Activated CD4-positive, alpha-beta T cell treated with anti-CD3 and anti-CD28 coated beads for 36 hours (primary cell): ENCODE measurements at regions not wholly inside any gene's neighbourhood (a gene's known extent, or its start where the extent isn't known, plus 50 kb on each side); places are given as distances from the start of the nearest gene placed in this dataset.

Experiments
- ATAC-seq: fragments of 200-7000 bp; cut with Tn5 transposase; one replicate; pipeline ENCODE4 v1.10.0; 2021; ENCODE audit warnings: mild to moderate bottlenecking, moderate library complexity
- CTCF ChIA-PET: fragments of 350-600 bp; sonication (Branson Sonifier 250); formaldehyde crosslinking; loops from one replicate; lab custom pipeline; 2021; ENCODE audit warnings: antibody characterized with exemption; lab: Charles Lee
- POLR2A ChIA-PET: fragments of 350-600 bp; sonication (Branson Sonifier 250); formaldehyde crosslinking; loops from one replicate; lab custom pipeline; 2021; ENCODE audit warnings: antibody characterized with exemption, inconsistent platforms; lab: Charles Lee
- DNase-seq: peaks from one replicate; pipeline ENCODE4 v3.0.0-alpha.2; 2020
- H3K27ac Mint-ChIP-seq: one replicate; pipeline ENCODE4 v1.8.0; 2021; ENCODE audit warnings: mixed read lengths
- H3K27me3 Mint-ChIP-seq: one replicate; pipeline ENCODE4 v1.8.0; 2021; ENCODE audit warnings: mixed read lengths
- H3K36me3 Mint-ChIP-seq: one replicate; pipeline ENCODE4 v1.8.0; 2021; ENCODE audit warnings: low read depth, mixed read lengths
- H3K4me1 Mint-ChIP-seq: one replicate; pipeline ENCODE4 v1.8.0; 2021; ENCODE audit warnings: mixed read lengths
- H3K4me3 Mint-ChIP-seq: one replicate; pipeline ENCODE4 v1.8.0; 2021; ENCODE audit warnings: mild to moderate bottlenecking, moderate library complexity, mixed read lengths
- H3K9me3 Mint-ChIP-seq: one replicate; pipeline ENCODE4 v1.8.0; 2021; ENCODE audit warnings: low read depth, mixed read lengths
- intact Hi-C, 2 experiments: fragments of 100-400 bp; cut with DNase I in 1 of 2; cut with micrococcal nuclease in 1 of 2; formaldehyde crosslinking; loops; one replicate each; pipeline versions ENCODE4 v1.14.2 to v1.15.1; 2022 to 2024; cut with DNase I, micrococcal nuclease

GRCh38 chr4:124573056-124573455 lies 139.5 kb downstream of the ANKRD50 start:
- CTCF ChIA-PET, result no interaction called here
- no peaks in the 10 kb centered on the region for H3K4me1 Mint-ChIP-seq

DNA sequence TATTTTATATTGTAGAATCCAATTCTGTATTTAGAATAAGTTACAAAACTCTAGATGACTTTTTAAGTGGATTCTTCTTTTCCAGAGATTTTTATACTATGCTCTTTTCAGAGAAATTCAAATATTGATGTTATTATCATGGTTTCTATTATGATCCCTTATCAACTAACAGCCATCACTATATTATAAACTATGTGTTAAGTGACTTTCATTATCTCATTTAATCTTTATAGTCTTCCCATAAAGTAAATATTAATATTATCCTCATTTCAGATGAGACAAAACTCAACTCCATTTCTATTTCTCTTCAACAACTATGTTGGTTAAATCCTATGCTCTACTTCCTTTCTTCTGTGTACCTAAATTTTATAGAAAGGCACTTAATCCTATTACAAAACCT lies 132.6 kb downstream of the ANKRD50 start:
- ATAC-seq, result no peak
- no peaks in the 10 kb centered on the region for H3K4me1 Mint-ChIP-seq
- H3K36me3 Mint-ChIP-seq, result no peaks in the 10 kb centered on the region
- no peak overlapping the region for H3K27ac Mint-ChIP-seq
- ChIA-PET CTCF (no interaction called here), POLR2A (no interaction called here)
- no peak for DNase-seq
- no peak overlapping the region for H3K4me3 Mint-ChIP-seq
- peaks cover 6% of the 10 kb centered on the region for H3K9me3 Mint-ChIP-seq
- intact Hi-C loops, result no loop called here
- no peaks in the 10 kb centered on the region for H3K27me3 Mint-ChIP-seq

More at GRCh38 chr4:124573056-124573455, 139.5 kb downstream of the ANKRD50 start:
- H3K4me3 Mint-ChIP-seq, result no peak overlapping the region
- no peak overlapping the region for H3K27ac Mint-ChIP-seq
- H3K36me3 Mint-ChIP-seq, result no peaks in the 10 kb centered on the region
- intact Hi-C loops, result no loop called here
- POLR2A ChIA-PET, result no interaction called here
- H3K9me3 Mint-ChIP-seq, result peaks cover 4% of the 10 kb centered on the region
- no peak for DNase-seq
- H3K27me3 Mint-ChIP-seq, result no peaks in the 10 kb centered on the region
- ATAC-seq, result no peak

DNA sequence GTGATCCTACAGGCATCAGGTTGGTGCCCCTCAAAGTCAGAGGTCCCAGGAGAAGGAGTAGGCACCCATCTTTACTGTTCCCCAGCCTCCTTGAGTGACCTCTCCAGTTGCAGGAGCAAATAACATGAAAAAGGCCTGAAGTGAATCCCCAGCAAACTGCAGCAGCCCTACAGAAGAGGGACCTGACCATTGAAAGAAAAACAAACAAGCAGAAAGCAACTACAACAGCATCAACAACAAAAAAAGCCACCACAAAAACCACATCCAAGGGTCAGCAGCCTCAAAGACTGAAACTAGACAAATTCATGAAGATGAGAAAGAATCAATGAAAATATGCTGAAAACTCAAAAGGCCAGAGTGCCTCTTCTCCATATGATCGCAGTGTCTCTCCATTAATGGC lies 128.7 kb downstream of the ANKRD50 start:
- Mint-ChIP-seq H3K4me3 (no peak overlapping the region), H3K36me3 (no peaks in the 10 kb centered on the region), H3K4me1 (no peaks in the 10 kb centered on the region), H3K27ac (no peak overlapping the region), H3K9me3 (peaks cover 4% of the 10 kb centered on the region), H3K27me3 (no peaks in the 10 kb centered on the region)
- CTCF ChIA-PET, result no interaction called here
- POLR2A ChIA-PET, result no interaction called here
- DNase-seq, result no peak
- no peak for ATAC-seq
- intact Hi-C loops, result no loop called here

DNA sequence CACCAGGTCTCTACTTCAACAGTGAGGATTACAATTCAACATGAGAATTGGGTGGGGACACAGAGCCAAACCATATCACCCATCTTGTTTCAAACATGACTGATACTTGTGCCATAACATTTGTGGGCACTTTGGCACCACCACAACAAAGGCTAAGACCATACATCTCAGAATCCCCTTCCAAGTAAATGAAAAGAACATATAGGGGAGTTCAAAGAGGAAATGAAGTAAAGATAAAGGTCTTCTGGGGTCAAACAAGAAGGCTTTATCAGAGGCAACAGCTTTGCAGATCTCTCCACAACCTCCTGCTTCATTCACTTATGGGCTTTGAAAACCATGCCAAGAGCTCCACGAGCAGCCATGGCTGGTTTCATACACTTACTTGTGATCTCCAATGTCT lies 122.7 kb downstream of the ANKRD50 start:
- Mint-ChIP-seq H3K4me3 (no peak overlapping the region), H3K27me3 (no peaks in the 10 kb centered on the region), H3K4me1 (no peaks in the 10 kb centered on the region), H3K27ac (no peak overlapping the region), H3K36me3 (no peaks in the 10 kb centered on the region), H3K9me3 (peaks cover 4% of the 10 kb centered on the region)
- ATAC-seq, result no peak
- ChIA-PET CTCF (no interaction called here), POLR2A (no interaction called here)
- no peak for DNase-seq
- intact Hi-C loops, result no loop called here

GRCh38 chr4:124590480-124590879 lies 122.1 kb downstream of the ANKRD50 start:
- Mint-ChIP-seq H3K27ac (no peak overlapping the region), H3K36me3 (no peaks in the 10 kb centered on the region), H3K9me3 (peaks cover 4% of the 10 kb centered on the region), H3K4me3 (no peak overlapping the region), H3K27me3 (no peaks in the 10 kb centered on the region), H3K4me1 (no peaks in the 10 kb centered on the region)
- ATAC-seq, result no peak
- DNase-seq, result no peak
- intact Hi-C loops, result no loop called here
- ChIA-PET POLR2A (no interaction called here), CTCF (no interaction called here)

GRCh38 chr4:124591637-124592036 lies 120.9 kb downstream of the ANKRD50 start:
- POLR2A ChIA-PET, result no interaction called here
- H3K9me3 Mint-ChIP-seq, result peaks cover 4% of the 10 kb centered on the region
- H3K27me3 Mint-ChIP-seq, result peaks cover 2% of the 10 kb centered on the region
- H3K4me3 Mint-ChIP-seq, result no peak overlapping the region
- no peak overlapping the region for H3K27ac Mint-ChIP-seq
- no peaks in the 10 kb centered on the region for H3K4me1 Mint-ChIP-seq
- ATAC-seq (no peak), DNase-seq (no peak)
- intact Hi-C loops, result no loop called here
- CTCF ChIA-PET, result no interaction called here
- no peaks in the 10 kb centered on the region for H3K36me3 Mint-ChIP-seq

GRCh38 chr4:124593494-124593893 lies 119.0 kb downstream of the ANKRD50 start:
- H3K4me3 Mint-ChIP-seq, result no peak overlapping the region
- ChIA-PET CTCF (no interaction called here), POLR2A (no interaction called here)
- peaks cover 1% of the 10 kb centered on the region for H3K9me3 Mint-ChIP-seq
- H3K4me1 Mint-ChIP-seq, result no peaks in the 10 kb centered on the region
- H3K36me3 Mint-ChIP-seq, result no peaks in the 10 kb centered on the region
- no peak for ATAC-seq
- intact Hi-C loops, result no loop called here
- no peak for DNase-seq
- H3K27me3 Mint-ChIP-seq, result peaks cover 2% of the 10 kb centered on the region
- H3K27ac Mint-ChIP-seq, result no peak overlapping the region

DNA sequence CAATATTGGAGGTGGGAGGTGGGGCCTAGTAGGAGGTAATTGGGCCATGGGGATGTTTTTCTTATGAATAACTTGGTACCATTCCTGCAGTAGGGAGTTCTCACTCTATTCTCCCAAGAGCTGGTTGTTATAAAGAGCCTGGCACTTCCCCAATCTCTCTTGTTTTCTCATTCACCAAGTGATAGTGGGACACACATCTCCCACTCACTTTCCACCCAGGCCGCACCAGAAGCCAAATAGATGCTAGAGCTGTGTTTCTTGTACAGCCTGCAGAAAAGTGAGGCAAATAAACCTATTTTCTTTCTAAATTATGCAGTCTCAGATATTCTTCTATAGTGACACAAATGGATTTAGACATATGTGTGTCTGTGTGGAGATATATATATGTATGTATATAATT lies 117.6 kb downstream of the ANKRD50 start:
- POLR2A ChIA-PET, result no interaction called here
- Mint-ChIP-seq H3K9me3 (no peaks in the 10 kb centered on the region), H3K4me3 (no peak overlapping the region), H3K27me3 (peaks cover 2% of the 10 kb centered on the region), H3K4me1 (no peaks in the 10 kb centered on the region), H3K36me3 (no peaks in the 10 kb centered on the region), H3K27ac (no peak overlapping the region)
- DNase-seq (no peak), ATAC-seq (no peak)
- intact Hi-C loops, result no loop called here
- CTCF ChIA-PET, result interaction anchor here (0.6 kb wide), 1 partner anchor 857 kb away, joined by 3 read pairs; no protein-coding TSS in a partner anchor

DNA sequence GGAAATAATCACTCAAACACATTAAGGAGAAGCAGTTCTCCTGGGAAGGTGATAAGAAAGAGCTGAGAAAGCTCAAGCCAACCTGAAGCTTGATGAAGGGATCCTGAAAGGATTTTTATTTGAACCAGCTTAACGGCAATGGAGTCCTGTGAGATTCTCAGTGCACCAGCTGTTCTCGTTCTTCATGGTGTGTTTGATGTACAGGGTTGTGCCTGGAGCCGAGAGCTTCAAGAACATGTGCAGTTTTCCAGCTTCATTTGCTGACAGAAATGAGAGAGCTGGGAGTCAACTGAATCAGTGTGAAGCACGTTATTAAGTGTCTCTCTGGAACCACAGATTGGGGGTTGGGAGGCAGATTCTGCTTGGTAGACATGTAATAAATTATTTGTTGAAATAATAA lies 115.7 kb downstream of the ANKRD50 start:
- DNase-seq, result no peak
- intact Hi-C loops, result no loop called here
- H3K27me3 Mint-ChIP-seq, result peaks cover 2% of the 10 kb centered on the region
- H3K27ac Mint-ChIP-seq, result no peak overlapping the region
- no peak for ATAC-seq
- POLR2A ChIA-PET, result no interaction called here
- H3K4me3 Mint-ChIP-seq, result no peak overlapping the region
- no peaks in the 10 kb centered on the region for H3K36me3 Mint-ChIP-seq
- no peaks in the 10 kb centered on the region for H3K4me1 Mint-ChIP-seq
- no peaks in the 10 kb centered on the region for H3K9me3 Mint-ChIP-seq
- CTCF ChIA-PET, result no interaction called here

- ATAC-seq (no peak), DNase-seq (no peak)
- Mint-ChIP-seq H3K4me1 (no peaks in the 10 kb centered on the region), H3K9me3 (no peaks in the 10 kb centered on the region), H3K27me3 (no peaks in the 10 kb centered on the region), H3K36me3 (no peaks in the 10 kb centered on the region), H3K27ac (no peak overlapping the region), H3K4me3 (no peak overlapping the region)
- POLR2A ChIA-PET, result no interaction called here
- intact Hi-C loops, result no loop called here
- CTCF ChIA-PET, result no interaction called here
Measured at GRCh38 chr4:124610211-124610610, 102.3 kb downstream of the ANKRD50 start.
